Cardiac muscle cell (in vitro differentiated cells and primary cell): ENCODE measurements at regions not wholly inside any gene's neighbourhood (a gene's known extent, or its start where the extent isn't known, plus 50 kb on each side); places are given as distances from the start of the nearest gene placed in this dataset.

ENCODE experiments used
- DNase-seq, 2 donors: peaks; one replicate each; pipeline versions ENCODE4 v3.0.0 to v3.0.0-alpha.2; 2010 to 2017; ENCODE audit warnings: low read depth in 1 of 2, low spot score in 1 of 2
- H3K27ac ChIP-seq: fragments of 200-600 bp; sonication (generic); 2 replicates; pipeline ENCODE4 v1.5.1; 2016
- H3K27me3 ChIP-seq: fragments of 200-600 bp; sonication (generic); 2 replicates; pipeline ENCODE4 v1.6.0; 2016; ENCODE audit warnings: control low read depth
- H3K36me3 ChIP-seq: fragments of 200-600 bp; sonication (generic); 2 replicates; pipeline ENCODE4 v1.5.1; 2016; ENCODE audit warnings: control low read depth
- H3K4me1 ChIP-seq: fragments of 200-600 bp; sonication (generic); 2 replicates; pipeline ENCODE4 v1.8.1; 2017; ENCODE audit warnings: low read depth, mild to moderate bottlenecking, mixed run types
- H3K4me3 ChIP-seq: fragments of 200-600 bp; sonication (generic); 2 replicates; pipeline ENCODE4 v1.5.1; 2016; ENCODE audit warnings: mild to moderate bottlenecking
- H3K9me3 ChIP-seq: fragments of 200-600 bp; sonication (generic); 2 replicates; pipeline ENCODE4 v1.5.1; 2017; ENCODE audit warnings: low read depth, mild to moderate bottlenecking, control low read depth
- TF ChIP-seq, protein P1 (sequence below): IDR thresholded peaks from 2 replicates; pipeline ENCODE4 v1.5.1; 2012; ENCODE audit warnings: low read depth, mild to moderate bottlenecking, low read length

DNA sequence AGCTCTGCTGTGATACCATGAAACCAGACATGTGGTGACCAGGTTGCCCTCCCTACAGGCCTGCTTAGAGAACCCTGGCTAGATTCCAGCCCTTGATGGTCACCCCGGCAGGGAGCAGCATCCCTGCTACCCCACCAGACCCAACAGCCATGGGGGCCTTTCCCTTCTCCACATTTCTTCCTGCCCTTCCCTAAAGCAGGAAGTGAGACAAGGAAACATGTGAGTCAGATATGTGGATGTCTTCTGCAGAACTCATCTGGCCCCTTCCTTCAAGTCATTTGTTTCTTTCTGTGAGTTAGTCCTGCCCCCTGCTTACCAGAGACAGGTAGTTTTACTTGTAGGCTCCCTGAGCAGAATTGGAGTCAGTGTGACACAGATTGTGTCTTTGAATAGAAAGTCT, 147.1 kb upstream of the USP9Y start:
- Histone ChIP-seq H3K4me1 (no peaks in the 10 kb centered on the region), H3K9me3 (no peaks in the 10 kb centered on the region), H3K4me3 (no peak overlapping the region), H3K27me3 (no peaks in the 10 kb centered on the region), H3K27ac (no peak overlapping the region), H3K36me3 (no peaks in the 10 kb centered on the region)
- TF ChIP-seq, protein P1, sequence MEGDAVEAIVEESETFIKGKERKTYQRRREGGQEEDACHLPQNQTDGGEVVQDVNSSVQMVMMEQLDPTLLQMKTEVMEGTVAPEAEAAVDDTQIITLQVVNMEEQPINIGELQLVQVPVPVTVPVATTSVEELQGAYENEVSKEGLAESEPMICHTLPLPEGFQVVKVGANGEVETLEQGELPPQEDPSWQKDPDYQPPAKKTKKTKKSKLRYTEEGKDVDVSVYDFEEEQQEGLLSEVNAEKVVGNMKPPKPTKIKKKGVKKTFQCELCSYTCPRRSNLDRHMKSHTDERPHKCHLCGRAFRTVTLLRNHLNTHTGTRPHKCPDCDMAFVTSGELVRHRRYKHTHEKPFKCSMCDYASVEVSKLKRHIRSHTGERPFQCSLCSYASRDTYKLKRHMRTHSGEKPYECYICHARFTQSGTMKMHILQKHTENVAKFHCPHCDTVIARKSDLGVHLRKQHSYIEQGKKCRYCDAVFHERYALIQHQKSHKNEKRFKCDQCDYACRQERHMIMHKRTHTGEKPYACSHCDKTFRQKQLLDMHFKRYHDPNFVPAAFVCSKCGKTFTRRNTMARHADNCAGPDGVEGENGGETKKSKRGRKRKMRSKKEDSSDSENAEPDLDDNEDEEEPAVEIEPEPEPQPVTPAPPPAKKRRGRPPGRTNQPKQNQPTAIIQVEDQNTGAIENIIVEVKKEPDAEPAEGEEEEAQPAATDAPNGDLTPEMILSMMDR, result no peak
- DNase-seq, result no peak

DNA sequence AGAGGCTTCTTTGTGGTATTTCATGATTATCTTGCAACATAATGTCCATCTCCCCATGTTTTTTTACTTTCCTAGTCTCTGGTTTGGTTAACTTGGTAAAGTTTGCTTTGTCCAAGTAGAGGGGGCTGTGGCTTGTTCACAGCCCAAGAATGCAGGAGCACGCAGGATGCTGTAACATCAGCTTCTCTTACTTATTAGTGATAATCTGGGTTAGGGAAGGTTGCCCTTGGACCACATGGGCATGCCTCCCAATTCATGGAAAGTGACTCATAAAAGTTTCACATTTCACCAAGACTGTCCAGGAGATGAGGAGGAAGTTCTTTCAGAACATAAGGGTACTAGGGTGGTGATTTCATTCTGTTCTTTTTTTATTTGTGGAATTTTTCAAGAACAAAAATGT, 146.0 kb upstream of the USP9Y start:
- peak in 1 of 2 donors; percentile 1 for DNase-seq
- Histone ChIP-seq H3K36me3 (no peaks in the 10 kb centered on the region), H3K4me3 (no peak overlapping the region), H3K27me3 (no peaks in the 10 kb centered on the region), H3K4me1 (no peaks in the 10 kb centered on the region), H3K27ac (no peak overlapping the region), H3K9me3 (no peaks in the 10 kb centered on the region)
- TF ChIP-seq, protein P1, result no peak

DNA sequence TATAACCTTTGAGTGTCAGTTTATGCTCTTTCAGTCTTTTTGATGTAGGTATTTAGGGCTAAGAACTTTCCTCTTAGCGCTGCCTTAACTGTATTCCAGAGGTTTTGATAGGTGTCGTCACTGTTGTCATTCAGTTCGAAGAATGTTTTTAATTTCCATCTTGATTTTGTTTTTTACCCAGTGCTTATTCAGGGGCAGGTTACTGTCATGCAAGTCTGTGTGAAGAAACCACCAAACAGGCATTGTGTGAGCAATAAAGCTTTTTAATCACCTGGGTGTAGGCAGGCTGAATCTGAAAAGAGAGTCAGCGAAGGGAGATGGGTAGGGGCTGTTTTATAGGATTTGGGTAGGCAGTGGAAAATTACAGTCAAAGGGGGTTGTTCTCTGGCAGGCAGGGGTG, 142.0 kb upstream of the USP9Y start:
- Histone ChIP-seq H3K36me3 (no peaks in the 10 kb centered on the region), H3K4me3 (no peak overlapping the region), H3K27me3 (no peaks in the 10 kb centered on the region), H3K9me3 (no peaks in the 10 kb centered on the region), H3K4me1 (no peaks in the 10 kb centered on the region), H3K27ac (no peak overlapping the region)
- DNase-seq, result no peak
- TF ChIP-seq, protein P1, result no peak

DNA sequence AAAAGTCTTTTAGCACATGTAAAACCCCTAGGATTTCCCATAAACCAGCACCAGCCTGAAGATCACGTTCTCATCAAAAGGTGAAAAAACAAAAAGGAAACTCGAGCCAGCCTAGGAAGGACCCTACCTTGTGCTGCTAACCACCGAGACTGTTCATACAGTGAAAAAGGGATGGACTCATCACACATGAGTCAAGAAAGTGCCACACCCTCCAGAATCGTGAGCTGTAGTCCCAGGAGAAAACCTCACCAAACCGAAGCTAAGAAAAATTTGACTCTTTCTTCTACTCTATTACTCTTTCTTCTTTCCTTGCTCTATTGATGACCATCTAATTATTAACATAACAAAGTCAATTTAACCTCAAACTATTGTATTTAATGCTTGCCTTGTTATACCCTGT, 124.8 kb upstream of the USP9Y start:
- no peak for DNase-seq
- Histone ChIP-seq H3K27ac (no peak overlapping the region), H3K9me3 (no peaks in the 10 kb centered on the region), H3K36me3 (no peaks in the 10 kb centered on the region), H3K27me3 (no peaks in the 10 kb centered on the region), H3K4me3 (no peak overlapping the region), H3K4me1 (no peaks in the 10 kb centered on the region)
- TF ChIP-seq, protein P1, result no peak

DNA sequence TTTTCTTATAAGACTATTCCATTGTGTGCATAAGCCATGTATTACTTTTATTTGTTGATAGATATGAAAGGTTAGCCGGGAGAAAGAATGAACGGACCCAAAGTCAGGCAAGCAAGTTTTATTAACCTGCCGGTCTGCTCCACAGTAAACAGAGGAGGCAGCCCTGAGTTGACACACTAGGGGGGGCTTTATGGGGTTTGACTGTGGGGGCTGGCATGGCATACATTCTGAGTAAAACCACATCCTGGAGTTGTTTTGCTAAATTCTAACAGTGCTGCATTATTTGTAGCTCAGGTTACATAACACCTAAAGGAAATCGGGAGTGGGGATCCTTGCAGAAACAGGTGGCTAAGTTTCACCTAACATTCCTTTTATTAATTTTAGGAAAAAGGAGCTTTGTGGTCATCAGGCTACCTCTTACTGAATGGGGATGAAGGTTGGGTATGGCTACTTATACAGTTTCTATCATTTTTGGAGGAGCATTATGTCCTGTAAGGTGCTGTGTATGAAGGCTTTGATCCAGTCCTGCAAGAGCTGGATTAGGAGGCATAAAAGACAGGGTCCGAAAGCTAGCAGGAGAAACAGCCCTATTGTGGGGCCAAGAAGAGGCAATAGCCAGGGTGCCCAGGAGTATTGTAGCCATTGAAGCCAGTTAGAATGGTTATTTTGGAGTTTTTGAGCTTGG, 107.4 kb upstream of the USP9Y start:
- DNase-seq, result no peak
- H3K27ac ChIP-seq, result no peak overlapping the region

More for the DNA sequence above, 107.4 kb upstream of the USP9Y start:
- Histone ChIP-seq H3K9me3 (no peaks in the 10 kb centered on the region), H3K27me3 (no peaks in the 10 kb centered on the region), H3K4me1 (no peaks in the 10 kb centered on the region), H3K36me3 (no peaks in the 10 kb centered on the region), H3K4me3 (no peak overlapping the region)
- TF ChIP-seq, protein P1, result no peak
